Neural cell (in vitro differentiated cells): ENCODE measurements at regions not wholly inside any gene's neighbourhood (a gene's known extent, or its start where the extent isn't known, plus 50 kb on each side); places are given as distances from the start of the nearest gene placed in this dataset.

Experiments
- EP300 ChIP-seq: fragments of 450-650 bp; conservative IDR thresholded peaks from 2 replicates; pipeline ENCODE4 v1.6.1; 2014; ENCODE audit warnings: antibody characterized with exemption, mild to moderate bottlenecking, moderate library complexity; ENCODE audit not compliant: poor library complexity, severe bottlenecking
- EZH2 ChIP-seq: fragments of 200-600, 300-800 bp; shearing (Covaris generic), sonication (generic); IDR thresholded peaks from 2 replicates; pipeline ENCODE4 v1.6.1; 2014; ENCODE audit warnings: antibody characterized with exemption, low read length, borderline replicate concordance, mild to moderate bottlenecking; ENCODE audit not compliant: insufficient read depth, poor library complexity, severe bottlenecking
- POLR2AphosphoS5 ChIP-seq: IDR thresholded peaks from 2 replicates; pipeline ENCODE4 v1.6.1; 2012
- RAD21 ChIP-seq: fragments of 450-650 bp; conservative IDR thresholded peaks from 2 replicates; pipeline ENCODE4 v1.6.1; 2014; ENCODE audit warnings: antibody characterized with exemption, mild to moderate bottlenecking, moderate library complexity
- TAF1 ChIP-seq: IDR thresholded peaks from 2 replicates; pipeline ENCODE4 v1.6.1; 2012; ENCODE audit warnings: low read depth
- TF ChIP-seq, protein P1 (sequence below): fragments of 450-650 bp; IDR thresholded peaks from 2 replicates; pipeline ENCODE4 v1.5.1; 2014; ENCODE audit warnings: antibody characterized with exemption, mild to moderate bottlenecking, moderate library complexity; ENCODE audit not compliant: poor library complexity, severe bottlenecking

DNA sequence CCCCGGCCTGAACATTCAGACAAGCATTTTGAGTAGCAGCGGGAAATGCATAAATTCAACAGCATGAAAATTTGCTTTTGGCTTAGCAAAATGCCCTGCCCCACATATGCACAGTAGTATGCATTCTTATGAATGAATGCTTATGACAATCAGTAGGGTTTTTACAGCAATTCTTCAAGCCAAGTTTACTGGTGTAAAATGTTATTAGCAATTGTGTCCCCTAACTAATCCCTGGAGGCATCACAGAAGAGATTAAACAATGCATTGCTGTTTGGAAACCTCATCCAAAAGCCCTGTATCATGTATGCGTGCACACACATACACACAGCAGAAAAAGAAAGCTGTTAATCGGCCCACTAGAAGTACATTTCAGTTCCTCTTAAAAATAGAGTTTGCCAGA, 406.5 kb downstream of the LRIG3 start:
- TF ChIP-seq RAD21 (no peak), EZH2 (no peak), POLR2AphosphoS5 (no peak), EP300 (no peak), TAF1 (no peak)
- TF ChIP-seq, protein P1, sequence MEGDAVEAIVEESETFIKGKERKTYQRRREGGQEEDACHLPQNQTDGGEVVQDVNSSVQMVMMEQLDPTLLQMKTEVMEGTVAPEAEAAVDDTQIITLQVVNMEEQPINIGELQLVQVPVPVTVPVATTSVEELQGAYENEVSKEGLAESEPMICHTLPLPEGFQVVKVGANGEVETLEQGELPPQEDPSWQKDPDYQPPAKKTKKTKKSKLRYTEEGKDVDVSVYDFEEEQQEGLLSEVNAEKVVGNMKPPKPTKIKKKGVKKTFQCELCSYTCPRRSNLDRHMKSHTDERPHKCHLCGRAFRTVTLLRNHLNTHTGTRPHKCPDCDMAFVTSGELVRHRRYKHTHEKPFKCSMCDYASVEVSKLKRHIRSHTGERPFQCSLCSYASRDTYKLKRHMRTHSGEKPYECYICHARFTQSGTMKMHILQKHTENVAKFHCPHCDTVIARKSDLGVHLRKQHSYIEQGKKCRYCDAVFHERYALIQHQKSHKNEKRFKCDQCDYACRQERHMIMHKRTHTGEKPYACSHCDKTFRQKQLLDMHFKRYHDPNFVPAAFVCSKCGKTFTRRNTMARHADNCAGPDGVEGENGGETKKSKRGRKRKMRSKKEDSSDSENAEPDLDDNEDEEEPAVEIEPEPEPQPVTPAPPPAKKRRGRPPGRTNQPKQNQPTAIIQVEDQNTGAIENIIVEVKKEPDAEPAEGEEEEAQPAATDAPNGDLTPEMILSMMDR = no peak
